ENCODE measurements at regions not wholly inside any gene's neighbourhood (a gene's known extent, or its start where the extent isn't known, plus 50 kb on each side); places are given as distances from the start of the nearest gene placed in this dataset.

- WGBS: 49% methylated on average over 6 of the region's 6 CpGs
Observed at GRCh38 chr1:208923946-208924720, 659.4 kb upstream of the CAMK1G start.

GRCh38 chr1:208924928-208925327 lies 658.6 kb upstream of the CAMK1G start:
- 26% methylated on average over 5 of the region's 5 CpGs for WGBS
- Histone ChIP-seq H3K9me3 (no peaks in the 10 kb centered on the region), H3K36me3 (no peaks in the 10 kb centered on the region), H3K4me3 (no peak overlapping the region), H3K27me3 (no peaks in the 10 kb centered on the region), H3K27ac (no peak overlapping the region), H3K4me1 (no peaks in the 10 kb centered on the region)
- TF ChIP-seq POLR2AphosphoS5 (IDR thresholded peaks at IDR 0.05) (no peak), EP300 (IDR thresholded peaks at IDR 0.05) (no peak), CTCF (IDR thresholded peaks at IDR 0.05) (no peak), POLR2A (IDR thresholded peaks at IDR 0.05) (no peak)
- DNase-seq (ENCODE audit: low spot score in 2 of 2): no peak

More at GRCh38 chr1:208923946-208924720, 659.4 kb upstream of the CAMK1G start:
- no peak for DNase-seq (ENCODE audit: low spot score in 2 of 2)
- H3K36me3 ChIP-seq: no peaks in the 10 kb centered on the region
- H3K4me1 ChIP-seq: no peaks in the 10 kb centered on the region
- H3K27ac ChIP-seq: no peak overlapping the region
- no peak overlapping the region for H3K4me3 ChIP-seq
- TF ChIP-seq POLR2AphosphoS5 (IDR thresholded peaks at IDR 0.05) (no peak), CTCF (IDR thresholded peaks at IDR 0.05) (no peak), POLR2A (IDR thresholded peaks at IDR 0.05) (no peak), EP300 (IDR thresholded peaks at IDR 0.05) (no peak)
- no peaks in the 10 kb centered on the region for H3K9me3 ChIP-seq
- no peaks in the 10 kb centered on the region for H3K27me3 ChIP-seq

- Histone ChIP-seq H3K4me3 (no peak overlapping the region), H3K4me1 (no peaks in the 10 kb centered on the region), H3K27ac (no peak overlapping the region), H3K9me3 (no peaks in the 10 kb centered on the region), H3K36me3 (no peaks in the 10 kb centered on the region), H3K27me3 (no peaks in the 10 kb centered on the region)
- no peak for DNase-seq (ENCODE audit: low spot score in 2 of 2)
- WGBS: 75% methylated on average over 5 of the region's 5 CpGs
- TF ChIP-seq CTCF (IDR thresholded peaks at IDR 0.05): no peak
- TF ChIP-seq EP300 (IDR thresholded peaks at IDR 0.05): no peak
- TF ChIP-seq POLR2AphosphoS5 (IDR thresholded peaks at IDR 0.05): no peak
- no peak for TF ChIP-seq POLR2A (IDR thresholded peaks at IDR 0.05)
Observed at GRCh38 chr1:208928349-208929010, 655.0 kb upstream of the CAMK1G start.

GRCh38 chr1:208929575-208929974 lies 653.9 kb upstream of the CAMK1G start:
- Histone ChIP-seq H3K36me3 (no peaks in the 10 kb centered on the region), H3K9me3 (no peaks in the 10 kb centered on the region), H3K27me3 (no peaks in the 10 kb centered on the region), H3K4me3 (no peak overlapping the region), H3K27ac (no peak overlapping the region), H3K4me1 (no peaks in the 10 kb centered on the region)
- no peak for TF ChIP-seq POLR2A (IDR thresholded peaks at IDR 0.05)
- TF ChIP-seq CTCF (IDR thresholded peaks at IDR 0.05): no peak
- no peak for TF ChIP-seq EP300 (IDR thresholded peaks at IDR 0.05)
- TF ChIP-seq POLR2AphosphoS5 (IDR thresholded peaks at IDR 0.05): no peak
- 51% methylated on average over 3 of the region's 3 CpGs for WGBS
- no peak for DNase-seq (ENCODE audit: low spot score in 2 of 2)

GRCh38 chr1:208931936-208932335 lies 651.6 kb upstream of the CAMK1G start:
- Histone ChIP-seq H3K9me3 (no peaks in the 10 kb centered on the region), H3K4me3 (no peak overlapping the region), H3K4me1 (no peaks in the 10 kb centered on the region), H3K27me3 (no peaks in the 10 kb centered on the region), H3K27ac (no peak overlapping the region), H3K36me3 (no peaks in the 10 kb centered on the region)
- DNase-seq (ENCODE audit: low spot score in 2 of 2): no peak
- 78% methylated on average over 3 of the region's 3 CpGs for WGBS
- TF ChIP-seq CTCF (IDR thresholded peaks at IDR 0.05): no peak
- no peak for TF ChIP-seq POLR2A (IDR thresholded peaks at IDR 0.05)
- no peak for TF ChIP-seq EP300 (IDR thresholded peaks at IDR 0.05)
- no peak for TF ChIP-seq POLR2AphosphoS5 (IDR thresholded peaks at IDR 0.05)
